Astrocyte of the hippocampus (primary cell): ENCODE measurements at regions not wholly inside any gene's neighbourhood (a gene's known extent, or its start where the extent isn't known, plus 50 kb on each side); places are given as distances from the start of the nearest gene placed in this dataset.

Experiments
- DNase-seq: peaks from one replicate; pipeline ENCODE4 v3.0.0; 2011; ENCODE audit warnings: low read depth, low spot score

GRCh38 chr4:28926156-28926555, 1794.0 kb upstream of the PCDH7 start:
- peak; percentile 12 for DNase-seq

- no peak for DNase-seq
Observed at GRCh38 chr4:28942631-28943030, 1777.5 kb upstream of the PCDH7 start.

- no peak for DNase-seq
Observed at GRCh38 chr4:28947374-28947773, 1772.8 kb upstream of the PCDH7 start.

- no peak for DNase-seq
Observed at GRCh38 chr4:28948501-28948900, 1771.7 kb upstream of the PCDH7 start.

- peak; percentile 61 for DNase-seq
Observed at GRCh38 chr4:28966982-28967381, 1753.2 kb upstream of the PCDH7 start.

DNA sequence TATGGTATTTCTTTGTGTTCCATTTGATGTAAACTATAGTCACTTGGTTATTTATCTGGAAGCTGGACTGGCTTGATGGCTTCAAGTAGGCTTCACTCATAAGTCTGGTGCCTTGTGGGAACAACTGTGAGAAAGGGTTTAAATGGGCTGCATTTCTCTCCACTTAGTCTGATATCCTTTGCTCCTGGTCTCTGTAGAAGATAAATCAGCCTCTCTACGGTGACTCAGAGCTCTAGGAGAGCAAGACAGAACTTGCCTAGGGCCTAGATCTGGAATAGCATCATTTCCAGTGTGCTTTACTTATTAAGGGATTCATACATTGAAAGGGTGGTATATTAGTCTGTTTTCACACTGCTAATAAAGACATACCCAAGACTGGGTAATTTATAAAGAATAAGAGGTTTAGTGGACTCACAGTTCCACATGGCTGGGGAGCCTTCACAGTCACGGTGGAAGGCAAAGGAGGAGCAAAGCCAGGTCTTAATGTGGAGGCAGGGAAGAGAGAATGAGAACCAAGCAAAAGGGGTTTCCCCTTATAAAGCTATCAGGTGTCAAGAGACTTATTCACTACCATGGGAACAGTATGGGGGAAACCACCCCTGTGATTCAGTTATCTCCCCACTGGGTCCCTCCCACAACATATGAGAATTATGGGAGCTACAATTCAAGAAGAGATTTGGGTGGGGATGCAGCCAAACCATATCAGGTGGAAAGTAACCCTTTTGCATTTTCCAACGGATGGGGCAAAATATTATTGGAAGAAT, 1746.4 kb upstream of the PCDH7 start:
- peak; percentile 1 for DNase-seq

GRCh38 chr4:28976369-28976768, 1743.8 kb upstream of the PCDH7 start:
- DNase-seq = no peak

- DNase-seq = peak; percentile 6
Observed at GRCh38 chr4:29002151-29002550, 1718.0 kb upstream of the PCDH7 start.

DNA sequence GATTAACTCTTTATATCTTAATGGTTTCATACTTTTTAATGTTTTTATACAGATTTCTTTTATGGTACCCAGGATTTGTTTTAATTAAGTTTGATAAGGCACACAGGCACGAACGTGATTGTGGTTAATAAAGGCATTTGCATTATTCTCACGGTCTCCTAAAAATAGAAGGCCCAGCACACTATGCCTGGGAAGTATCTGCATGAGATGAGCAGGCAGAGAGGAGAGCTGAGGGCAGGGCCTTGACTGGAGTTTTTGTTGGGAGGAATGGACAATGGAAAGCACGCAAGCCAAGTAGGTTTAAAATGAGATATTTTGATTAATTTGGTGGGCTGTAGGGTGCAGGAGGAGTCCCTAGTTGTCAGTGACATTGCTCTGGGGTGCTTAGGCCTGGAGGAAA, 1714.3 kb upstream of the PCDH7 start:
- no peak for DNase-seq

DNA sequence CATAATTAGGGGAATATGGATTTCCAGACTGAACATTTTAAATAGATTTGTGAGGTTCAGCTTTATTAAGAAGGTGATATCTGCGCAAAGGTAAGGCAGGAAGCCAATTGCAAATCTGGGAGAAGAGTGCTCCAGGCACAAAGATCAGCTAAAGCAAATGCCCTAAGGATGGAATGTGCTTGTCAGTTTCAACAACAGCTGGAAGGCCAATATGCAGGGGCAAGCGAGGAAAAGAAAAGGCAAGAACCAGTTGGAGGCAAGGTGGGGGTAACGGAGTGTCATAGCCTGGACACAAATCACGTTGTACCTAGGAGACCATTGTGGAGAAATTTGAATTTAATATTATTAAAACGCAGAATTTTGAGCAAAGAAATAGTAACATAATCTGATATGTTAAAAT, 1710.3 kb upstream of the PCDH7 start:
- DNase-seq = no peak

GRCh38 chr4:29013341-29013740, 1706.8 kb upstream of the PCDH7 start:
- DNase-seq = no peak

DNA sequence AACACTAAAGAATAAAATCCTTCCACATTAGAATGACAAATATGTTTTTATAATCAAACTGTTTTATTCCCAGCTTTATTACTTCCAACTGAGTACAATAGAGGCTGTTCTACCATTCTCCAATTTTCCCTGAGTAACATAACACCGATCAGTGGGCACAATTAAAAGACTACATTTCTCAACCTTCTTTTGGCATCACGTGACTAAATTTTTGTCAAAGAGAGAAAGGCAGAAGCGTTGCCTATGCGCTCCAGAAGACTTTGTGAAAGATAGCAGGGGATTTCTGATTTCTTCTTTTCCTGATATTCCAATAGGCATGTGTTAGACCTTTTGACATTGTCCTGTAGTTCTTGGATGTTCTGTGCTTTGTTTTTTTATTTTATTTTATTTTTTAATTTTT, 1705.6 kb upstream of the PCDH7 start:
- DNase-seq = no peak

DNA sequence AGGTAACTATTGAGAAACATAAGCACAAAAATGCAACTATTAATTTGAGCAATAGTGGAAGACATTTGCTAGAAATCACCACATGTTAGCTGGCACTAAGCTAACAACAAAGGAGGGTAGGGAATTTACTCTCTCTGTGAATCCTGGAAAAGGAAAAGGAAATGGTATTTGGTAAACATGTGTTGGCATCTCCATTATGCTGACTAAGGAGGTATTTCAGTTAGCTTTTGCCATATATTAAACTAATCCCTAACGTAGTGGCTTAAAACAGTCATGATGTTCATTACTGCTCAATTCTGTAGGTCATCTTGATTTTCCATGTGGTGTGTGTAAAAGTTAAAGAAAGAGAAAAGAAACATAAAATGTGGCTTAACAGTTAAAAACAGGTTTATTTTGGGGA, 1686.5 kb upstream of the PCDH7 start:
- DNase-seq = no peak

- peak; percentile 18 for DNase-seq
Observed at GRCh38 chr4:29037501-29037900, 1682.7 kb upstream of the PCDH7 start.

DNA sequence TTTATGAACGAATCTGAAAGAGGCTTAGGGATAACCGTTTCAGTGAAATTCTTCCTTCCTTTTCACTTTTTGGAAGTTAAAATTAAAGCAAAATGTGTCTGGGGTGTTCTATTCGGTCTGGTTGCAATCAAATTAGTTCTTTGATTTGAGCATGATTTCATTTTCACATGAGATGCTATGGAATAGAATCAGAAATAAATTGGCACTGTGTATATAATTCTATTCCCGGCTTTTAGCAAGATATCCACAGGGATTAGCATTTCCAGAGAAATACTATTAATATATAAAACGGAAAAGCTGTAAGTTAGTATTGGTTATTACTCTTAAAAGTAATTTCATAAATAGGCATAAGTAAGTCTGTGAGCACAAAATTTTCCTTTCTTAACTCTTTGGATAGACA, 1676.8 kb upstream of the PCDH7 start:
- no peak for DNase-seq

- no peak for DNase-seq
Observed at GRCh38 chr4:29046186-29046585, 1674.0 kb upstream of the PCDH7 start.

- DNase-seq = no peak
Observed at GRCh38 chr4:29046781-29047180, 1673.4 kb upstream of the PCDH7 start.

- DNase-seq = no peak
Observed at GRCh38 chr4:29047341-29048041, 1672.7 kb upstream of the PCDH7 start.

DNA sequence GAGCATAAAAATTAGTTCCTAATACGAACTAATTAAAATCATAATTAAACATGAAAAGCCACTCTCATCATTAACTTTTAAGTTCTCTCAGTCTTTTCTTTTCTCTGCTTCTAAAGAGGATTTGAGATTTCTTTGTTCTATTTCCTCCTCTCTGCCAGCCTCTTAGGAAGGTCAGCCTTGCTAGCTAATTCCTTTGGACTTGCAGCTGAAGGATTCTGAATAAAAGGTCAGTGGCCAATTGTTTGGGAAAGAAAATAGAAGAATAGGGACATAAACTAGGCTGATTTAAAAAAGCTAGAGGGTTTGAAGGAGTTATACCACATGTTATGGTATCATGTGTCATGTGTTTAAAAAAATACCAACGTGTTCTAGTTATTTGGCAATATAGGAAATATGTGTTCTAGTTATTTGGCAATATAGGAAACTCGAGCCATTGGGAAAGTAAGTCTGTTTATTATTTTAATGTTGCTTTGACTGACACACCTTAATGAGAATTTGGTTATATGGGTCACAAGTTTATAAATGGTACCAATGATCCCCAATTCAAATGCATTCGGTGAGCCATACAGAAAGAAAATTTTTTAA, 1668.7 kb upstream of the PCDH7 start:
- DNase-seq = no peak

GRCh38 chr4:29052266-29052665, 1667.9 kb upstream of the PCDH7 start:
- DNase-seq = no peak

DNA sequence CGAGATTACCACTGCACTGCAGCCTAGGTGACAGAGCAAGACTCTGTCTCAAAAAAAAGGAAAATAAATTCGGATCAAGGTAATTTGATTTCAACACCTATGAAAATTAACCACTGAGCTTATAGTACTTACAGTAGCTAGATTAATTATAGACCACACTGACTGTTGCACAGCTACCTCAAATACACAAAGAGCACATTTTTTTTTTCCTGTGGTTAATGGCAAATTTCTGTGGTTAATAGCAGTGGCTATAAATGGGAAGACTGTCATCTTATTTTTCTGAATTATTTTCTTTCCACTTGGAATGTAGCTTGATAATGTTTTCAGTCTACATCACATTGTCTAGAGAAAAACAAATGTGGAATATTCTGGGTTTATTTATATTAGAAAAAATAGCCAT, 1661.6 kb upstream of the PCDH7 start:
- peak; percentile 14 for DNase-seq

- no peak for DNase-seq
Observed at GRCh38 chr4:29066861-29067260, 1653.3 kb upstream of the PCDH7 start.

GRCh38 chr4:29073571-29073970, 1646.6 kb upstream of the PCDH7 start:
- no peak for DNase-seq
